Fibroblast of lung (primary cell): ENCODE measurements at regions not wholly inside any gene's neighbourhood (a gene's known extent, or its start where the extent isn't known, plus 50 kb on each side); places are given as distances from the start of the nearest gene placed in this dataset.

Experiments used
- DNase-seq, 2 donors: peaks; one replicate each; pipeline versions ENCODE4 v3.0.0 to v3.0.0-alpha.2; 2010; ENCODE audit warnings: low read depth in 2 of 2
- H2AFZ ChIP-seq: 2 replicates; pipeline ENCODE4 v1.5.1; 2012; ENCODE audit warnings: low read length, control low read depth, inconsistent platforms
- H3K27ac ChIP-seq: 2 replicates; pipeline ENCODE4 v1.5.1; 2011; ENCODE audit warnings: low read length, control low read depth; ENCODE audit not compliant: insufficient read depth
- H3K27me3 ChIP-seq: 2 replicates; pipeline ENCODE4 v1.5.1; 2011; ENCODE audit warnings: mild to moderate bottlenecking, low read length; ENCODE audit not compliant: control insufficient read depth, insufficient read depth
- H3K36me3 ChIP-seq: 2 replicates; pipeline ENCODE4 v1.5.1; 2011; ENCODE audit warnings: low read length; ENCODE audit not compliant: control insufficient read depth, insufficient read depth
- H3K4me1 ChIP-seq: 2 replicates; pipeline ENCODE4 v1.5.1; 2011; ENCODE audit warnings: low read length; ENCODE audit not compliant: control insufficient read depth, insufficient read depth; ENCODE audit errors: extremely low read depth
- H3K4me2 ChIP-seq: 2 replicates; pipeline ENCODE4 v1.5.1; 2011; ENCODE audit warnings: low read length, control low read depth; ENCODE audit not compliant: insufficient read depth; ENCODE audit errors: extremely low read depth
- H3K4me3 ChIP-seq, 4 experiments: fragments of 200-600 bp in 1 of 4; sonication (generic) in 1 of 4; replicated peaks in 1 of 4; 2 replicates each; pipeline ENCODE4 v1.5.1; 2011 to 2016; ENCODE audit warnings: low read length in 4 of 4, low read depth in 3 of 4, mild to moderate bottlenecking in 3 of 4, control low read depth in 2 of 4, inconsistent platforms in 1 of 4, mixed read lengths in 1 of 4; ENCODE audit not compliant: insufficient read depth in 1 of 4; ENCODE audit errors: control extremely low read depth in 1 of 4
- H3K79me2 ChIP-seq: 2 replicates; pipeline ENCODE4 v1.5.1; 2012; ENCODE audit warnings: mild to moderate bottlenecking, low read length, inconsistent platforms; ENCODE audit not compliant: control insufficient read depth, insufficient read depth
- H3K9ac ChIP-seq: 2 replicates; pipeline ENCODE4 v1.5.1; 2011; ENCODE audit warnings: mild to moderate bottlenecking, low read length, control low read depth; ENCODE audit not compliant: insufficient read depth
- H3K9me3 ChIP-seq: 2 replicates; pipeline ENCODE4 v1.5.1; 2012; ENCODE audit warnings: low read depth, low read length; ENCODE audit not compliant: control insufficient read depth, insufficient read depth
- H4K20me1 ChIP-seq: 2 replicates; pipeline ENCODE4 v1.5.1; 2011; ENCODE audit warnings: low read length; ENCODE audit not compliant: control insufficient read depth, insufficient read depth; ENCODE audit errors: extremely low read depth
- CTCF ChIP-seq, 2 donors: IDR thresholded peaks in 1 of 2; conservative IDR thresholded peaks in 1 of 2; 1 replicate in 1 of 2; 2 replicates in 1 of 2; pipeline ENCODE4 v1.5.1; 2011 to 2012; ENCODE audit warnings: low read length in 2 of 2, control low read depth in 1 of 2, inconsistent platforms in 1 of 2, low read depth in 1 of 2, mild to moderate bottlenecking in 1 of 2
- EZH2 ChIP-seq: IDR thresholded peaks from 2 replicates; pipeline ENCODE4 v1.5.1; 2012; ENCODE audit warnings: low read length, control low read depth, mild to moderate bottlenecking; ENCODE audit errors: missing control alignments

GRCh38 chr9:108245331-108245730 is 610.5 kb downstream of the ACTL7B start:
- TF ChIP-seq EZH2 (no peak), CTCF (conservative IDR thresholded peaks at IDR 0.05 in 1 of 2, IDR thresholded peaks at IDR 0.05 in 1 of 2; ENCODE audit: low read depth in 1 of 2, low read length in 2 of 2) (no peak)

GRCh38 chr9:108244686-108245085 is 611.1 kb downstream of the ACTL7B start:
- Histone ChIP-seq H3K36me3 (no peaks in the 10 kb centered on the region), H3K79me2 (no peaks in the 10 kb centered on the region), H3K27ac (no peak overlapping the region), H3K9ac (no peak overlapping the region), H3K4me2 (no peak overlapping the region), H3K4me1 (no peaks in the 10 kb centered on the region), H4K20me1 (no peaks in the 10 kb centered on the region), H3K4me3 (no peak overlapping the region), H3K27me3 (no peaks in the 10 kb centered on the region), H2AFZ (no peak overlapping the region), H3K9me3 (no peaks in the 10 kb centered on the region)
- no peak for DNase-seq
- TF ChIP-seq EZH2 (no peak), CTCF (conservative IDR thresholded peaks at IDR 0.05 in 1 of 2, IDR thresholded peaks at IDR 0.05 in 1 of 2; ENCODE audit: low read depth in 1 of 2, low read length in 2 of 2) (no peak)

More at GRCh38 chr9:108245331-108245730, 610.5 kb downstream of the ACTL7B start:
- Histone ChIP-seq H3K4me1 (no peaks in the 10 kb centered on the region), H3K9me3 (no peaks in the 10 kb centered on the region), H3K9ac (no peak overlapping the region), H2AFZ (no peak overlapping the region), H3K36me3 (no peaks in the 10 kb centered on the region), H3K4me3 (no peak overlapping the region), H3K27ac (no peak overlapping the region), H3K27me3 (no peaks in the 10 kb centered on the region), H4K20me1 (no peaks in the 10 kb centered on the region), H3K4me2 (no peak overlapping the region), H3K79me2 (no peaks in the 10 kb centered on the region)
- DNase-seq: no peak

- Histone ChIP-seq H3K9me3 (no peaks in the 10 kb centered on the region), H3K27me3 (no peaks in the 10 kb centered on the region), H4K20me1 (no peaks in the 10 kb centered on the region), H3K27ac (no peak overlapping the region), H3K79me2 (no peaks in the 10 kb centered on the region), H3K4me3 (no peak overlapping the region), H3K36me3 (no peaks in the 10 kb centered on the region), H3K4me2 (no peak overlapping the region), H3K4me1 (no peaks in the 10 kb centered on the region), H3K9ac (no peak overlapping the region), H2AFZ (no peak overlapping the region)
- TF ChIP-seq EZH2 (no peak), CTCF (conservative IDR thresholded peaks at IDR 0.05 in 1 of 2, IDR thresholded peaks at IDR 0.05 in 1 of 2; ENCODE audit: low read depth in 1 of 2, low read length in 2 of 2) (no peak)
- DNase-seq: no peak
Observed at GRCh38 chr9:108241384-108242073, 614.3 kb downstream of the ACTL7B start.
